HG02943 (cell line): ENCODE measurements at regions not wholly inside any gene's neighbourhood (a gene's known extent, or its start where the extent isn't known, plus 50 kb on each side); places are given as distances from the start of the nearest gene placed in this dataset.
"Not testable (repeated sequence)": the region's sequence is repeated elsewhere in the genome, so short reads cannot be mapped to it uniquely, and the experiment has no call there.

ENCODE experiments used
- ATAC-seq: cut with Tn5 transposase; IDR thresholded peaks from one replicate; pipeline ENCODE4 v1.9.1; 2021; ENCODE audit warnings: mild to moderate bottlenecking, low read depth, moderate library complexity; ENCODE audit not compliant: unreplicated experiment

DNA sequence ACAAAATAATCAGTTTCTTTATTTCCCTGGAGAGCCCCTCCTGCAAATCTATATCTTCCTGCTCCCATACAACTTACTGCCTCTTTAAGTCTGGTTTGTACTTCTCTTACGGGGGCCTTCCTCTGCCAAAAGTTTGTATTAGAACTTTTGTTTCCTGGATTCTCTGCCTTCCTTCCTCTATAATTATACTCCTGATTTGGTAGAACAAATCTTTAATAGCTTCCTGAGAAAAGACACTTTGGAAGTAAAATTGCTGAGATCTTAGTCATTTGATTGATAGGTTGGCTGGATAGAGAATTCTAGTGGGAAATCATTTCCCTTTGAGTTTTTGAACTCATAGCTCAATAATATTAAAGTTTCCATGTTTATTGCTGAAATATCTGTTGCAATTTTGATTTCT is 499.2 kb downstream of the RAB38 start:
- ATAC-seq, result no peak

DNA sequence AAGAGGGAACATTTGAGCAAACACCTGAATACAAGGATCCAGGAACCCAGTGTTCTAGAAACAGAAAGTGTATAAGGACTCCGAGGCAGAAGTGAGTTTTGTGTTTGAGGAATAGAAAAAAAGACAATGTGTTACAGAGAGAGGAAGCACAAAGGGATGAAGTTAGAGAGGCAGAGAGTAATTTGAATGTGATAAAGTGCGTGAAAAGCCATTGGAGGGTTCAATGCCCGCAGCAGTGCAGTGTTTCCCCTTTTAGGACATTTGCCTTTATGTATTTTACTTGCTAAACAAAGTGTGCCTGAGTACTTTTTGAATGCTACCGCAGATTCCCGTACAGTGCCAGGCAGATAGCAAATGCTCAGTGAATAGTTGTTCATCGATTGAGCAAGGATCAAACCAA is 508.5 kb downstream of the RAB38 start:
- ATAC-seq, result no peak

DNA sequence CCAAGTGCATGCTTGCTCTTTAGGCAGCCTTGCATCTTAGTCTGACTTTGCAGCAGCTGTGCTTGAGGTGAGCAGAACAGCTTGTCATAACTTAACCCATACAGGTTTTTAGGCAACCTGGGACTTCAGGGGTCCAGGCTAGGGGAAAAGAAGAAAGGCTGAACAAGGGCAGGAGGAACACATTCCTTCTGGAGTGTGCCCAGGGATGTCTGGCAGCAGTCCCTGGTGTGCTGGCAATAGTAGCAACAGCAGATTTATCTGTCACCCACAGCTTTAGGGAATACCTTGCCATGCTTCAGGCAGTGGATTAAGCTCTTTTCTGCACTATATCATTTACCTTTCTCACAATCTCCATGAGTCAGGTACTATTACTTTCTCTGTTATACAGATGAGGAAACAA is 513.0 kb downstream of the RAB38 start:
- no peak for ATAC-seq

DNA sequence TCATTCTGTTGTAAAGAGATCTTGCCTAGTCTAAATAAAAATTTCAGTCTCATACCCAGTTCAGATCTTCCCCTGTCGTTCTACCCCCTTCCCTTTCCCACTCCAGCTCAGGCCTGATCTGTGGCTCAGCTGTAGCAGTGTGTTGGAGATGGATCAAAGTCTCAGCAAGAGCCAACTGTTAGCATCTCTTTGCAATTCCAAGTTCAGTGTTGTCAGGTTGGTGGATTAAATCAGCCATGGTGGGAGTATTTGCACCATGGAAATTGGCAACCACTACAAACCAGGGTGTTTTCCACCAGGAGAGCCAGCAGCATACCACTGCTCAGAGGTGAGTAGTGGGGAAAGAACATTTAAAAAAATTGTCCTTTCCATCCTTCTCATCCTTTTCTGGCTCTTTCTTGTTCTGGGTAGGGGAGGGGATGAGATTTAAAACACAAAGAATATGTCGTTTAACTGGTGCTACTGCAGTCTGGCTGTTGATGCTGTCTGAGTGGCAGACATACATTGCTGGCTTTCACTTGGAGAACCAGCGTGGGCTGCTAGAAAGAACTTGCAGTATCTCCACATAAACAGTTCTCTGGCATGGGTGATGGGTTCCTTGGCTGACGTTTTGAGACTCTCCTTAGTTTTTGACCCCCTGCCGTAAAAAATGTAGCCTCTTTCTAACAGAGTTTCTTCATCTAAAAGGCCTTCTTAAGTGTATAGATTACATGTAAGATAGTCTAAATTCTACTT is 514.1 kb downstream of the RAB38 start:
- ATAC-seq, result no peak

DNA sequence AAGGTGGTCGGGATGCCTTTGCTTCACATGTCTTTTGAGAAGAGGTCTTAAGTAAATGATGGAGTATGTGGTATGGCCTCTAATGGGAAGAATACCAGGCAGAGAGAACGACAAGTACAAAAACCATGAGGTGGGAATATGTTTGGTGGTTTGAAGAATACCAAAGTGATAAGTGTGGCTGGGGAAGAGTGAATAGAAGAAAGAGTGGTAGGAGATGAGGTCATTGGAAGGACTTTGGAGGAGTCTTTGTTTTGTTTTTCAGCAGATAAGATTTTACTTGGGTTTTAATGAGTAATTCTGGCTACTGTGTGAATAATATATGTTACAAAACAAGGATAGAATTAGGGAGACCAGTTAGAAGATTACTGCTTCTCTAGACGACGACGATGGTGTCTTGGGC is 515.4 kb downstream of the RAB38 start:
- ATAC-seq, result no peak

DNA sequence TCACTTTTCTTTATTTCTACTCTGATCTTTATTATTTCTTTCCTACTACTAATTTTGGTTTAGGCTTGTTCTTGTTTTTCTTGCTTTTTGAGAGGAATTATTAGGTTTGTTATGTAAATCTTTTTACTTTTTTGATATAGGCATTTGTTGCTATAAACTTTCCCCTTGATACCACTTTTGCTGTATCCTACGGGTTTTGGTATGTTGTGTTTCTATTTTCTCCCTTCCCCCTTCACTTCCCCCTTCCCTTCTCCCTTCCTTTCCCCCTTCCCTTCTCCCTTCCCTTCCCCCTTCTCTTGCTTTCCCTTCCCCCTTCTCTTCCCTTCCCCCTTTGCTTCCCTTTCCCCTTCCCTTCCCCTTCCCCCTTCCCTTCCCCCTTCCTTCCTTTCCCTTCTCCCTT is 529.6 kb downstream of the RAB38 start:
- ATAC-seq, result no peak

DNA sequence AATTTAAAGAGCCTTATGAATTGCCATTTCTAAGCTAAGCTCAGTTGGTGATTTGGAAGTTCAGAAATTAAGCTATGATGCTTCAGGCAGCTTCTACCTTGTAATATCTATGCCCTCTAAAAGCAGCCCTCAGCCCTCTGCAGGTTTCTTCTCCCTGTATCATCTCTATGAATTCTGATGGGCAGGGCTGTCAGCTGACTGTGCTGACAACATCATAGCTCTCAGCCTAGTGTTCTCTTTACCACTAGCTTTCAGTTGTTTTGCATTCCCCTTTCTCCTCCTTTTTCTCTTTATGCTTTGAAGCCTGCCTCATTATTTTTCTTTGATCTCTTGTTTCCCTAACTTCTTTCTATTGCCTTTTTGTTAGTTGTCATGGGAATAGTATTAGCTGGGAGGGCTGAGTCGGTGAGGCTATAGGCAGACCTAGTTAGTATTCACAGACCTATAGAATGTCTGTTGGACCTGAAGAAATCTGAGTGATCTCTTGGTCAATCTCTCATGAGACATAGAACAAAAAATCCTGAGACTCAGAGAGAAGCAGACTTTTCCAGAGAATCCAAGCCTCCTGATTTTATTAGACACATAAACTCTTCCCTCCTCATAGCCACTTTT is 535.4 kb downstream of the RAB38 start:
- no peak for ATAC-seq

DNA sequence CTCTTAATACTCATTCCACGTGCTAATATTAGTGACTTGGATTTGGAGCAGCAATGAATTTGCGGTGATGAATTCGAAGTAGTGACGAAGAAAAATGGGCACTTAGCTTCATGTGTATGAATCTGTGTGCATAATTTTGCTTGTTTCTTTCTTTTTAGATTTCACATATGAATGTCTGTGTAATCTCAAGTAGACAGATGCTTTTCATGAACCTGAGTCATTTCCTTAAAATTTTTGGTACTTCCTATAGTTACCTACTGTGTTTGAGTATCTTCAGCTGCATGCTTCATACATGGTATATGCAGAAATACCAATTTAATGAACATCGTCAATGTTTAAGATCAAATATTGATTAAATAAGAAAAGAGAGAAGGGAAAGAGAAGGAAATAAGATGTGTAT is 540.2 kb downstream of the RAB38 start:
- no peak for ATAC-seq

DNA sequence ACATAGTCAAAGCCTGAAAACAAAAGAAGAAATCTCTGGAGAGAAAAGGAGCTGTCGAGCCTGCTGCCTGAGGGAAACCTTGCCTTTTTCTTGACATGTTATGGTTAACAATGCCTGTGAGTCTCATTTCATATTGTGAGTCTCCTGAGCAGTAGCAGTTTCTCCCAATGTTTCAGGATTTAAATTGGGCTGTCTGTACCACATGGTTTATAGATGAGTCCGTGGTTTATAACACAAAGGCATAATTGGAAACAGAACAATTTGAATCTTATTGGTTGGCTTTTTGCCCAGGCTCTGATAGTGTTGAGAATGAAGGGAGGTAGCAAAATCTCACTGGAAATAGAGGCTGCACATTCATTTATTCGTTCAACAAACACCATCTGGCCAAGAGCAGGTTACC is 540.9 kb downstream of the RAB38 start:
- ATAC-seq, result no peak

DNA sequence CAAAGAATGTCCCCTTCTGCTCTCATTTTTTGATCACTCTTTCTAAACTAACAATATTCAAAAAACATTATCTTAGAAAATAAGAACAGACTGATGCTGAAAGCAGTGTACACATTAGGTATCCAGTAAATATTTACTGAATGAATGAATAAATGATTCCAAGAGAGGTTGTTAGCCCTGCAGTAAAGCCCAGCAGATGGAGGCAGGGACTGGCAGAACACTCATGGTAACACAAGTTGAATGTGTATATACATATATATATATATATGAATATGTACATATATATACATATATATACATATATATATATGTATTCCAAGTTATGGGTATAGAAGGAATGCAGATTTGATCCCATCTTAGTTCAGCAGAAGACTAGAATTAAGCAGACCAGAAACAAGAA is 546.3 kb downstream of the RAB38 start:
- ATAC-seq, result no peak

DNA sequence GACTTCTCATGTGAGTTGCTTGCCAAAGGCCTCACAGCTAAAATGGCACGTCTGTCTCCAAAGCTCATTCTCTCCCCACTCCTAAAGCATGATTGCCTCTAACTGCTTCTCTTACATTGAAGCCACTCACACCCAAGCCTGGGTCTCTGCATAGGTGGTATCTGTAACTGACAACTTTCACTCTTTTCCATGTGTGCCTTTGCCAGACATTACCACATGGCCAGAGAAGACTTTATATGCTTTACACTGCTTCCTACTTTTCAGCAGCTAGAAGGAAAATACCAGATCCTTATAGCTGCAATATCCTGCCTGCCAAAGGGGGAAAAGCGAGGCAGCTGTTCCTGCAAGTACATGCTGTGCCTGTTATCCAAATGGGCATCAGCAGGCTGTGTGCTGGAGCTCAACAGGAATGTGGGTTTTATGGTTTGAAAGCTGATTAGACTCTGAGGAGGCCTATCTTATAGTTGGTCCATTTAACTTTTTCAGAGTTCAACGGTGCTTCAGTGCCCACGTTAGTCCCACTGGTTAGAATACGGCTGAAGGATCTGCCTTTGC is 547.1 kb downstream of the RAB38 start:
- ATAC-seq, result no peak

DNA sequence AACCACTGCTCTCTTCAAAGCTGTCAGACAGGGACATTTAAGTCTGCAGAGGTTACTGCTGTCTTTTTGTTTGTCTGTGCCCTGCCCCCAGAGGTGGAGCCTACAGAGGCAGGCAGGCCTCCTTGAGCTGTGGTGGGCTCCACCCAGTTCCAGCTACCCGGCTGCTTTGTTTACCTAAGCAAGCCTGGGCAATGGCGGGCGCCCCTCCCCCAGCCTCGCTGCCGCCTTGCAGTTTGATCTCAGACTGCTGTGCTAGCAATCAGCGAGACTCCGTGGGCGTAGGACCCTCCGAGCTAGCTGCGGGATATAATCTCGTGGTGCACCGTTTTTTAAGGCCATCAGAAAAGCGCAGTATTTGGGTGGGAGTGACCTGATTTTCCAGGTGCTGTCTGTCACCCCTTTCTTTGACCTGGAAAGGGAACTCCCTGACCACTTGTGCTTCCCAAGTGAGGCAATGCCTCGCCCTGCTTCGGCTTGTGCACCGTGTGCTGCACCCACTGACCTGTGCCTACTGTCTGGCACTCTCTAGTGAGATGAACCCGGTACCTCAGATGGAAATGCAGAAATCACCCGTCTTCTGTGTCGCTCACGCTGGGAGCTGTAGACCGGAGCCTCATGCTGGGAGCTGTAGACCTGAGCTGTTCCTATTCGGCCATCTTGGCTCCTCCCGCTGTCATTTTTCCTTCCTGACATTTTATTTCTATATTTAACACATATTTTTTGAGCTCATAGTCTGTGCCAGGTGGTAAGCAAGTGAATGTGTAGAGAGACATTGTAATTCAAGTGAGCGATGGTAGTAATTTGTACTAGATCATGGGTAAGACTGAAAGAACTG is 551.5 kb downstream of the RAB38 start:
- not testable (repeated sequence) for ATAC-seq

DNA sequence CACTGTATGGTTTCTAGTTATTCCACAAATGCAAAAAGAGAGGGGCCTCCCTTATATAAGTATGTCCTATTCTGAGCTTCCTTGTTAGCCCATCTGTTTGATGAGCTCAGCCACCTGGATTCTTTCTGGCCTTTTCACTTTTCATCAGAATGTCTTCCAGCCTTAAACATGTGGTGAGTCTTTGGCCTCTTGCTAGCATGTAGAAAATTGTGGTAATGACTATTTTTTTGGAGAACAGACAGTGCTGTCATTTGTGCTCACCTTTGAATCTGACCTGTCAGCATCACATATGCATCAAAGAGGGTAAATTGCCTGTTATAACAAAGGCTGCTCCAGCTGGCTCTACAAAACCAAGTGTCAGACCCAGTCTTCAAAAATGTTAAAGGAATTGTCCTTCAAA is 558.7 kb downstream of the RAB38 start:
- no peak for ATAC-seq

DNA sequence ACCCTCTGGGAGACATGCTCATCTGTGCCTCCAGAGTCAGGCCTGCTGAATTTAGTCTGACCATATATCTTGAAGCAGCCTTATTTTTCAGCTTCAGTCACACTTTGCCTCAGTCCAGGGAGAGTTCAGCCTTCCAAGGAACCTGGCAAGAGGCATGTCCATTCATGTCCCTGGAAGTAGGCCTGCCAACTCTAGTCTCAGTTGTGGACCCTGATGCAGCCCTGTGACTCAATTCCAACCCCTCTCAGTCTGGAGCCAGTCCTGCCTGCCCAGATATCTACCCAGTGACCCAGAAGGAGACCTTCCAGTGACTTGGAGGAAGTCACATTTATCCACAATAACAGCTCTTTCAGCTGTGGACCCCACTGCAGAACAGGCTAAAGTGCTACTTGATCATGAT is 566.6 kb downstream of the TMEM135 start:
- ATAC-seq, result no peak

DNA sequence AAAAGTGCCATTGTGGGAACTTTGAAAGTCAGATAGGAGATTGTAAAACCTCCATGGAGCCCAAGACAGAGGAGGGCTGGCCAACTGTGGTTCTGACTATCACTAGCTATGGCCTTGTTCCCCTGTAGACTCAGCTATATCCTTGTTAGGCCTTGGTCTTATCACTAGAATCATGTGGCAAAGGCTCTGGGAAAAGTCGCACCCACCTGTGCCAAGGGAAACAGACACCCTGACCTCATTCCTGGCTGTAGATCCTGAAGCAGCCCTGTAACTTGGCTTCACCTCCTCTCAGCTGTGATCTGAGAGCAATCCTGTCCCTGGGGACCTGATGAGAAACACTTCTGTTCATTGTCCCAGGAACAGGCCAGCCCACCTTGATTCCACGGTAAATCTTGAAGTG is 566.2 kb downstream of the TMEM135 start:
- ATAC-seq, result no peak

DNA sequence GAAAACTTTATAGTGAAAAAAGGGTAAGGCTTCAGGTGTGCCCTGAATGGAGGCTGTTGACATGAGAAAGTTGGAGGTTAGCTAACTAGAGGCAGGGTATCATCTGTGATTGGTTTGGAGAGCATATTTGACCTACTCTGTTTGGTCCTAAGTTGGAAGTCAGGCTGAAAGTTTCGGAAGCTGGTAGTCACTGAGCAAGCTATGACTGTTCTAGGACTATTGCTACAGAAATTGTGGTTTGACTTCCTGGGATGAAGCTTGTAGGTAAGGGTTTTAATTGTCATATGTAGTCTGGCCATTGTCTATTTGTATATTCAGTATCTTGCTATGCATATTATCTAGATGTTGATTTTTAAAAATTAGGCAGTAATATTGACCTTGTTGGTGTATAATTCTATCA is 565.0 kb downstream of the TMEM135 start:
- ATAC-seq, result no peak

DNA sequence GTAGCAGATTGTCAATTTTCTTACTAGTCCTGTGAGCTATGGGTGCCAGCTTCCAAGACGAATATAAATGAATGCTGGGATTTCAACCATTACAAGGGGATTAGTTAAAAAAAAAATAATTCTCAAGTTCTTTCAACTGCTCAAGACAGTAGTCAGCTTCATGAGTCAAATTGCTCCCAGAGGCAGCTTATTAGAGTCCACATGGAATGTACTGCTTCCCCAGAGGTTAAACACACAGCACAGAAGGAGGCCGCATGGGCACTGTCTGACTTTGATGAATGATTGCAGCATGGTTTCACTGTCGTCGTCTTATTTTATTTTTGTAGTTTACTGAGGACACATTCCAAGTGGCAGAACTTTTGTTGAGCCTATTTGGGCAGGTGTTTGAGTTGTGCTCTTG is 563.2 kb downstream of the TMEM135 start:
- ATAC-seq, result no peak

DNA sequence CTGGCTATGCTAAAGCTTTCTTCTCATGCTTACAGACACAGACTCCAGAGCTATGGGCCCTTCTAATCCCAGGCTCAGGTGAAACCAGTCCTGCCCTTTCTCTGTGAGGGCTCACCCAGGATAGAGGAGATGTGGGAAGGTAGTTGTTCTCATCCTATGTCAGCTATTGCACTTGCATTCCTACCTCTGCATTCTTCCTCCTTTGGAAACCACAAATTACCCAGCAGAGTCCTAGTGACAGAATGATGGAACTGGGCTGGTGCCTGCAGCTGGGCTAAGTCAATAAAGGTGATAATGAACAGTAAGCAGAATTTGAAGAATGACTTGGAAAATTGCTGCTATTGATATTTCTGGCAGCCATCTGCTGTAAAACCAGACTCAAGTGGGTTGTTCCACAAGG is 560.0 kb downstream of the TMEM135 start:
- ATAC-seq, result no peak

DNA sequence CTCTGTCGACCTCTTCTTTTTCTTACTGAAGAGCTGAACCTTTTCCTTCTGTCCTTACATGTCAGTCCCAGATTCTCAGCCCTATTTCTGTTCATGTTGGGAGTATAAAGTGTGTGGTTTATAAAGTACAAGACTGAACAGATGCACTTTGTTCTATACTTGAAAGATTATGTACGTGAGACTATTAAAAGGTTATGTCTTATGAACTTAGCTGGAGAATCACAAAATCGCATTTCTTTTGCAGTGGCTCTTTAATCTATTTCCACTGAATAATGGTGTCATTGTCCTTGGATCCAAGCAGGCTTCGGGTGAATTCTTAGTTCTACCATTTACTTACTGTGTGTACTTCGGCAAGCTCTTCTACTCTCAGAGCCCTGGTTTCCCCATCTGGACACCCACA is 558.4 kb downstream of the TMEM135 start:
- no peak for ATAC-seq

DNA sequence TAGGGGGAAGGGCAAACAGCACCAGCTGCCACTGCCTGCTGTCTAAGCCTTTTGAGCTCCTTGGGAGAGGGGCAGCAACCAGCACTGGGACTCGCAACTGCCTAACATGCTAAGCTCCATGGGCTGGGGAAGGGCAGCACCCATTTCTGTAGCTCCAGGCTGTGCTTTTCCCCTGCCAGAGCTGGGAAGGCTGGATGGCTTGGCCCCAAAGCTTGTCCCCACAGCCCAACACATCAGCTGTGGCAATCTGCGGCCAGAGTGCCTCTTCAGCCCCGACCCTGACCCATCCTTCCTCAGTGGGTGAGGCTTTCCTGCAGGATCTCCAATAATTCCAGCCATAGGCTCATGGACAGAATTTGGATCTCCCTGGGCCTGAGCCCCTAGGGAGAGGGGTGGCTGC is 551.3 kb downstream of the TMEM135 start:
- no peak for ATAC-seq

DNA sequence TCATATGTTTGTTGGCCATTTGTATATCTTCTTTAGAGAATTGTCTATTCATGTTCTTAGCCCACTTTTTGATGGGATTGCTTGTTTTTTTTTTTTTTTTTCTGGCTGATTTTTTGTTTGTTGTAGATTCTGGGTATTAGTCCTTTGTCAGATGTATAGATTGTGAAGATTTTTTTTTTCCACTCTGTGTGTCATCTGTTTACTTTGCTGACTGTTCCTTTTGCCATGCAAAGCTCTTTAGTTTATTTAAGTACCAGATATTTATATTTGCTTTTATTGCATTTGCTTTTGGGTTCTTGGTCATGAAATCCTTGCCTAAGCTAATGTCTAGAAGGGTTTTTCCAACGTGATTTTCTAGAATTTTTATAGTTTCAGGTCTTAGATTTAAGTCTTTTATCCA is 547.9 kb downstream of the TMEM135 start:
- not testable (repeated sequence) for ATAC-seq
